ENCODE measurements at regions not wholly inside any gene's neighbourhood (a gene's known extent, or its start where the extent isn't known, plus 50 kb on each side); places are given as distances from the start of the nearest gene placed in this dataset.
"Not testable (repeated sequence)": the region's sequence is repeated elsewhere in the genome, so short reads cannot be mapped to it uniquely, and the experiment has no call there.

GRCh38 chr6:112591329-112591728 is 244.2 kb downstream of the RFPL4B start:
- CTCF ChIA-PET = no interaction called here
- Mint-ChIP-seq H3K9me3 (no peaks in the 10 kb centered on the region), H3K36me3 (ENCODE audit: low read depth) (no peaks in the 10 kb centered on the region), H3K4me1 (no peaks in the 10 kb centered on the region), H3K4me3 (no peak overlapping the region), H3K27ac (no peak overlapping the region), H3K27me3 (no peaks in the 10 kb centered on the region)
- POLR2A ChIA-PET = no interaction called here
- DNase-seq = no peak

GRCh38 chr6:112592159-112592558 is 245.0 kb downstream of the RFPL4B start:
- ChIA-PET CTCF (no interaction called here), POLR2A (no interaction called here)
- Mint-ChIP-seq H3K27me3 (no peaks in the 10 kb centered on the region), H3K4me3 (no peak overlapping the region), H3K36me3 (ENCODE audit: low read depth) (no peaks in the 10 kb centered on the region), H3K4me1 (no peaks in the 10 kb centered on the region), H3K9me3 (no peaks in the 10 kb centered on the region), H3K27ac (no peak overlapping the region)
- DNase-seq = no peak

- POLR2A ChIA-PET = no interaction called here
- peaks cover 2% of the 10 kb centered on the region for H3K9me3 Mint-ChIP-seq
- no peak overlapping the region for H3K27ac Mint-ChIP-seq
- H3K4me1 Mint-ChIP-seq = no peaks in the 10 kb centered on the region
- CTCF ChIA-PET = no interaction called here
- no peak overlapping the region for H3K4me3 Mint-ChIP-seq
- no peaks in the 10 kb centered on the region for H3K36me3 Mint-ChIP-seq (ENCODE audit: low read depth)
- no peaks in the 10 kb centered on the region for H3K27me3 Mint-ChIP-seq
- DNase-seq = no peak
Measured at GRCh38 chr6:112594886-112595594, 247.9 kb downstream of the RFPL4B start.

- no peak overlapping the region for H3K4me3 Mint-ChIP-seq
- POLR2A ChIA-PET = no interaction called here
Measured at GRCh38 chr6:112595841-112596240, 248.7 kb downstream of the RFPL4B start.

GRCh38 chr6:112597176-112597575 is 250.0 kb downstream of the RFPL4B start:
- H3K4me1 Mint-ChIP-seq = no peaks in the 10 kb centered on the region
- H3K27me3 Mint-ChIP-seq = no peaks in the 10 kb centered on the region
- no peaks in the 10 kb centered on the region for H3K36me3 Mint-ChIP-seq (ENCODE audit: low read depth)
- H3K4me3 Mint-ChIP-seq = no peak overlapping the region
- ChIA-PET CTCF (no interaction called here), POLR2A (no interaction called here)
- DNase-seq = no peak
- H3K9me3 Mint-ChIP-seq = peaks cover 2% of the 10 kb centered on the region
- no peak overlapping the region for H3K27ac Mint-ChIP-seq

More at GRCh38 chr6:112595841-112596240, 248.7 kb downstream of the RFPL4B start:
- no peaks in the 10 kb centered on the region for H3K4me1 Mint-ChIP-seq
- CTCF ChIA-PET = no interaction called here
- DNase-seq = no peak
- peaks cover 2% of the 10 kb centered on the region for H3K9me3 Mint-ChIP-seq
- H3K27me3 Mint-ChIP-seq = no peaks in the 10 kb centered on the region
- H3K27ac Mint-ChIP-seq = no peak overlapping the region
- no peaks in the 10 kb centered on the region for H3K36me3 Mint-ChIP-seq (ENCODE audit: low read depth)

- H3K9me3 Mint-ChIP-seq = peaks cover 2% of the 10 kb centered on the region
- H3K27ac Mint-ChIP-seq = no peak overlapping the region
- CTCF ChIA-PET = no interaction called here
- no peak for DNase-seq
- no peaks in the 10 kb centered on the region for H3K27me3 Mint-ChIP-seq
- POLR2A ChIA-PET = no interaction called here
- no peaks in the 10 kb centered on the region for H3K4me1 Mint-ChIP-seq
- H3K36me3 Mint-ChIP-seq (ENCODE audit: low read depth) = no peaks in the 10 kb centered on the region
- no peak overlapping the region for H3K4me3 Mint-ChIP-seq
Measured at GRCh38 chr6:112600168-112600567, 253.0 kb downstream of the RFPL4B start.

- no peaks in the 10 kb centered on the region for H3K4me1 Mint-ChIP-seq
- no peaks in the 10 kb centered on the region for H3K36me3 Mint-ChIP-seq (ENCODE audit: low read depth)
- ChIA-PET CTCF (no interaction called here), POLR2A (no interaction called here)
- H3K27ac Mint-ChIP-seq = no peak overlapping the region
- no peaks in the 10 kb centered on the region for H3K27me3 Mint-ChIP-seq
- DNase-seq = no peak
- no peak overlapping the region for H3K4me3 Mint-ChIP-seq
- peaks cover 8% of the 10 kb centered on the region for H3K9me3 Mint-ChIP-seq
Measured at GRCh38 chr6:112603726-112604125, 256.6 kb downstream of the RFPL4B start.

- Mint-ChIP-seq H3K27ac (no peak overlapping the region), H3K27me3 (no peaks in the 10 kb centered on the region), H3K4me1 (no peaks in the 10 kb centered on the region), H3K36me3 (ENCODE audit: low read depth) (no peaks in the 10 kb centered on the region), H3K9me3 (peaks cover 14% of the 10 kb centered on the region), H3K4me3 (no peak overlapping the region)
- CTCF ChIA-PET = no interaction called here
- POLR2A ChIA-PET = no interaction called here
- DNase-seq = no peak
Measured at GRCh38 chr6:112606656-112607435, 259.7 kb downstream of the RFPL4B start.

GRCh38 chr6:112608925-112609324 is 261.8 kb downstream of the RFPL4B start:
- H3K27ac Mint-ChIP-seq; H3K27me3 Mint-ChIP-seq; H3K4me3 Mint-ChIP-seq; DNase-seq; CTCF ChIA-PET; H3K36me3 Mint-ChIP-seq (ENCODE audit: low read depth); POLR2A ChIA-PET; H3K4me1 Mint-ChIP-seq: not testable (repeated sequence)
- peaks cover 14% of the 10 kb centered on the region for H3K9me3 Mint-ChIP-seq

GRCh38 chr6:112613410-112613809 is 266.3 kb downstream of the RFPL4B start:
- DNase-seq = no peak
- H3K36me3 Mint-ChIP-seq (ENCODE audit: low read depth) = no peaks in the 10 kb centered on the region
- no peak overlapping the region for H3K4me3 Mint-ChIP-seq
- no peaks in the 10 kb centered on the region for H3K27me3 Mint-ChIP-seq
- no peaks in the 10 kb centered on the region for H3K4me1 Mint-ChIP-seq
- ChIA-PET CTCF (no interaction called here), POLR2A (no interaction called here)
- peaks cover 11% of the 10 kb centered on the region for H3K9me3 Mint-ChIP-seq
- no peak overlapping the region for H3K27ac Mint-ChIP-seq

- ChIA-PET CTCF (no interaction called here), POLR2A (no interaction called here)
- Mint-ChIP-seq H3K4me1 (no peaks in the 10 kb centered on the region), H3K27ac (no peak overlapping the region), H3K27me3 (no peaks in the 10 kb centered on the region), H3K4me3 (no peak overlapping the region), H3K36me3 (ENCODE audit: low read depth) (no peaks in the 10 kb centered on the region), H3K9me3 (no peaks in the 10 kb centered on the region)
- no peak for DNase-seq
Measured at GRCh38 chr6:112618849-112619248, 271.7 kb downstream of the RFPL4B start.

GRCh38 chr6:112620812-112621569 is 273.9 kb downstream of the RFPL4B start:
- no peak overlapping the region for H3K27ac Mint-ChIP-seq
- no peaks in the 10 kb centered on the region for H3K4me1 Mint-ChIP-seq
- ChIA-PET POLR2A (no interaction called here), CTCF (no interaction called here)
- H3K4me3 Mint-ChIP-seq = no peak overlapping the region
- no peaks in the 10 kb centered on the region for H3K36me3 Mint-ChIP-seq (ENCODE audit: low read depth)
- no peaks in the 10 kb centered on the region for H3K9me3 Mint-ChIP-seq
- DNase-seq = no peak
- H3K27me3 Mint-ChIP-seq = no peaks in the 10 kb centered on the region

GRCh38 chr6:112622036-112622435 is 274.9 kb downstream of the RFPL4B start:
- ChIA-PET CTCF (no interaction called here), POLR2A (no interaction called here)
- H3K4me3 Mint-ChIP-seq = no peak overlapping the region

More at GRCh38 chr6:112622036-112622435, 274.9 kb downstream of the RFPL4B start:
- Mint-ChIP-seq H3K27ac (no peak overlapping the region), H3K27me3 (no peaks in the 10 kb centered on the region), H3K4me1 (no peaks in the 10 kb centered on the region), H3K36me3 (ENCODE audit: low read depth) (no peaks in the 10 kb centered on the region), H3K9me3 (peaks cover 3% of the 10 kb centered on the region)
- DNase-seq = no peak

Measured in activated CD4-positive, alpha-beta memory T cell treated with anti-CD3 and anti-CD28 coated beads, Interleukin-2, amount 10 ng/mL, durations not matched to agents 7 days and 5 days (primary cell).